ENCODE measurements at regions not wholly inside any gene's neighbourhood (a gene's known extent, or its start where the extent isn't known, plus 50 kb on each side); places are given as distances from the start of the nearest gene placed in this dataset.

DNA sequence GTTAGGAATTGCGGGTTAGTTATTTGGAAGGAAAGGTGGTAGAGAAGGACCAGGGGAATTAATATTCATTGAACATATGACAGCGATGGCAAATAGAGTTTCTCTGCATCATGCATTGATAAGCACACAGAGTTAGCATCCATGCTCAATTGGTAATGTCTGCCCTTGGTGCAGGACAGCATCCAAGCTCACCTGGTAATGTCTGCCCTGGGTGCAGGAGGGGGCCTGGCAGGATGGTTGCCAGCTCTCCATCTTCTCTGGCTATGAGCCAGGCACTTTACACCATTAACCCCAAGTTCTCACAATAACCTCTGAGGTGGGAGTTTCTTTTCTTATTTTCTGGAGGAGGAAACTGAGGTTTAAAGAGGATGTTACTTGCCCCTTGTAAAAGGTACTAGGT lies 50.4 kb upstream of the RBFOX2 start:
- Histone ChIP-seq H3K4me3 (no peak overlapping the region), H3K27ac (ENCODE audit: low read depth in 1 of 2, low read length in 1 of 2) (no peak overlapping the region), H3K9me3 (ENCODE audit: control insufficient read depth in 4 of 4, insufficient read depth in 3 of 4, low read length in 3 of 4) (no peaks in the 10 kb centered on the region), H3K4me1 (ENCODE audit: control insufficient read depth in 5 of 5, insufficient read depth in 5 of 5, low read length in 5 of 5) (no peaks in the 10 kb centered on the region), H3K9ac (ENCODE audit: insufficient read depth in 1 of 2, low read length in 2 of 2) (no peak overlapping the region), H3K27me3 (ENCODE audit: control insufficient read depth in 3 of 3, insufficient read depth in 3 of 3, low read length in 2 of 3) (no peaks in the 10 kb centered on the region), H3K36me3 (ENCODE audit: control insufficient read depth in 4 of 4, insufficient read depth in 4 of 4, low read length in 4 of 4) (no peaks in the 10 kb centered on the region)
- WGBS, 2 donors, result 94 to 97% methylated on average over 2 of the region's 2 CpGs
- TF ChIP-seq, protein P1, sequence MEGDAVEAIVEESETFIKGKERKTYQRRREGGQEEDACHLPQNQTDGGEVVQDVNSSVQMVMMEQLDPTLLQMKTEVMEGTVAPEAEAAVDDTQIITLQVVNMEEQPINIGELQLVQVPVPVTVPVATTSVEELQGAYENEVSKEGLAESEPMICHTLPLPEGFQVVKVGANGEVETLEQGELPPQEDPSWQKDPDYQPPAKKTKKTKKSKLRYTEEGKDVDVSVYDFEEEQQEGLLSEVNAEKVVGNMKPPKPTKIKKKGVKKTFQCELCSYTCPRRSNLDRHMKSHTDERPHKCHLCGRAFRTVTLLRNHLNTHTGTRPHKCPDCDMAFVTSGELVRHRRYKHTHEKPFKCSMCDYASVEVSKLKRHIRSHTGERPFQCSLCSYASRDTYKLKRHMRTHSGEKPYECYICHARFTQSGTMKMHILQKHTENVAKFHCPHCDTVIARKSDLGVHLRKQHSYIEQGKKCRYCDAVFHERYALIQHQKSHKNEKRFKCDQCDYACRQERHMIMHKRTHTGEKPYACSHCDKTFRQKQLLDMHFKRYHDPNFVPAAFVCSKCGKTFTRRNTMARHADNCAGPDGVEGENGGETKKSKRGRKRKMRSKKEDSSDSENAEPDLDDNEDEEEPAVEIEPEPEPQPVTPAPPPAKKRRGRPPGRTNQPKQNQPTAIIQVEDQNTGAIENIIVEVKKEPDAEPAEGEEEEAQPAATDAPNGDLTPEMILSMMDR (IDR thresholded peaks at IDR 0.05; ENCODE audit: control extremely low read depth, extremely low read depth), result no peak
- no peak for DNase-seq
- ATAC-seq (ENCODE audit: insufficient read depth, low FRiP score), result no peak

All from lung (tissue), 11 donors.